Activated CD8-positive, alpha-beta memory T cell treated with anti-CD3 and anti-CD28 coated beads for 4 hours (primary cell): ENCODE measurements at regions not wholly inside any gene's neighbourhood (a gene's known extent, or its start where the extent isn't known, plus 50 kb on each side); places are given as distances from the start of the nearest gene placed in this dataset.
"Not testable (repeated sequence)": the region's sequence is repeated elsewhere in the genome, so short reads cannot be mapped to it uniquely, and the experiment has no call there.

Experiments
- DNase-seq, 2 donors: peaks; one replicate each; pipeline ENCODE4 v3.0.0-alpha.2; 2020; ENCODE audit warnings: low read depth in 2 of 2

DNA sequence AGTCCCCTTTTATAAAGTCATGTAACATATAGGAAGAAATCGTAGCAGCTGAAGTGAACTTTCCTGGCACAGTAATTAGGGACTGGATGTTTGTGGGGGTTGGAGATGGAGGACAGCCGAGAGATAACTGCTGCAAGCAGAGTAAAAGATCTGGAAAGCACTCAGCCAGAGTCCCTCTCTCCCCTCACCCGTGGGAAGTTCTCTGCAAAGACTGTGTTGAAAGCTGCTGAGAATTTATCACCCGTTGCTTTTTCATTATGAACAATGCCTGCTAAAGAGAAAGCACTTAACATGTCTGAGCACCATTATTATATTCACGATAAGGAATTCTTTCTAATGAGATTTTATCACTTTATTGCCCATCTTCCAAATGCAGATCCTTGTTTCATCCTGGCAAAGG is 248.8 kb downstream of the SHOX2 start:
- no peak for DNase-seq

DNA sequence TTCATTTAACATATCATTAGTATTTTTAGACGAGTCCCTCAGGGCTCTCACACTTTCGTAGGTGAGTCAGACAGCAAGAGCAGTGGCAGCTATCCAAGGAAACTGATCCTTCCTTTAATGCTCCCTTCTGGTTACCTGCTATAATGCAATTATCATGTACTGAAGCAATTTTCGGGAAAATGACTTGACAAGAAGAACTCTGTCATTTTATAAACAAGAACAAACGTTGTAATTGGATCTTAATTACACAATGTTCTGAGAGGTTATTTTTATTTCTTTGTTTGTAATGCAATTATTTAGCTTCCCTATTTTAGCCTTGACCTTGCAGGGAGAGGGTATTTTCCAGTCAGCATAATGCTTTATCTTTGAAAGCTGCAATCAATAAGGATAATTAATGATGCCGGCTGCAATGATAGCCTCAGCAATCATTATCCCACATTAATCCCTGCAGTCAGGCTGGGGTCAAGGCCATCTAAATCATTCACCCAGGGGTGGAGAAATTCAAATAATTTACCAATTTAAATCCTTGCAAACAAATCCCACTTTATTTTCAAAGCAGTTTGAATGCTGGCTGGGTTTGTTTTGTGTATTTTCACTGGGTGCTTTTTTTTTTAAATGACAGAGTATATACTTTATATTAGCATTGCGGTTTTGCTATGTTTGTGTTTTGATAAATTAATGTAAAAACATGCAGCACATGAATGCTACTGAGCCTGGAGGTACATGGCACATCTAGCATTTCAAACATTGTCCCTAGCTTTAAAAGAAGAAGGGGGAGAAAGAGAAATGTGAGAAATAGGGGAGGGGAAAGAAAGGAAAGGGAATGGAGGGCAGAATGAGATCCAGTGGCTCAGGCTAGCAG is 249.9 kb downstream of the SHOX2 start:
- no peak for DNase-seq

GRCh38 chr3:157845839-157846238 is 260.4 kb downstream of the SHOX2 start:
- DNase-seq, result not testable (repeated sequence)

GRCh38 chr3:157844800-157845565 is 261.2 kb downstream of the SHOX2 start:
- DNase-seq, result no peak

- no peak for DNase-seq
These were observed 262.0 kb downstream of the SHOX2 start for GRCh38 chr3:157844216-157844615.

DNA sequence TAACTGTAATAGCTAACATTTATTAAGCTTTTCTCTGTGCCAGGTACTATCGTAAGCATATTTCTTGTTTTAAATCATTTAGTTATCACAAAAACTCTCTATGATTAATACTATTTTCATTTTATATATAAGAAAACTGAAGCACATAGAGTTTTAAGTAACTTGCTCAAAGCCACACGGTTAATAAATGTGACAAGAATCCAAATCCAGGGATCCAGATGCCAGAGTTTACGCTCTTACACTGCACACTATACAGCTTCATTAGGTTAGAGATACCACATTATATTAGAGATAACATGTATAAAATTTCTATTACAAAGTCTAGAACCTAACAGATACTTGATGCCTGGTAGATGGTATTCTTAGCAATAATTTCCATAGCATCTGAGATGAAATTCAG is 265.2 kb downstream of the SHOX2 start:
- no peak for DNase-seq

- no peak for DNase-seq
These were observed 265.7 kb downstream of the SHOX2 start for GRCh38 chr3:157840564-157840963.

GRCh38 chr3:157838457-157838856 is 267.8 kb downstream of the SHOX2 start:
- DNase-seq, result no peak

DNA sequence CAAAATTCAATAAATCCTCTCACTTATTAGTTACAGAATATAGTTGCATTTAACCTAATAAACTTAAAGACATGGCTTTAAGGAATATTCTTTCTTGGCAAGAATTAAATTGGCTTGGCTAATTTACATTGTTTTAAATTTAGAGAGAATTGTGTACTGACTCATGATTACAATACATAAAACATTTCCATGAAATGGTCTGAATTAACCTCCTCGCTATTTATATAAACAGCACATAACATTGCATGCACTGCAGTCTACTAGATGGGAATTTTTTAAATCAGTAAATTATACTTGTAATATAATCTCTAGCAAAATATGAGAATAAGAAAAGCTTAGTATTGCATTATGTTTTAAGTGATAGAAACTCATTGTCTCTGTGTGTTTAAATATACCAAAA is 268.9 kb downstream of the SHOX2 start:
- no peak for DNase-seq

GRCh38 chr3:157836022-157836421 is 270.2 kb downstream of the SHOX2 start:
- no peak for DNase-seq

- DNase-seq, result no peak
These were observed 273.6 kb downstream of the SHOX2 start for GRCh38 chr3:157832588-157832987.

GRCh38 chr3:157830556-157831236 is 275.5 kb downstream of the SHOX2 start:
- DNase-seq, result no peak

DNA sequence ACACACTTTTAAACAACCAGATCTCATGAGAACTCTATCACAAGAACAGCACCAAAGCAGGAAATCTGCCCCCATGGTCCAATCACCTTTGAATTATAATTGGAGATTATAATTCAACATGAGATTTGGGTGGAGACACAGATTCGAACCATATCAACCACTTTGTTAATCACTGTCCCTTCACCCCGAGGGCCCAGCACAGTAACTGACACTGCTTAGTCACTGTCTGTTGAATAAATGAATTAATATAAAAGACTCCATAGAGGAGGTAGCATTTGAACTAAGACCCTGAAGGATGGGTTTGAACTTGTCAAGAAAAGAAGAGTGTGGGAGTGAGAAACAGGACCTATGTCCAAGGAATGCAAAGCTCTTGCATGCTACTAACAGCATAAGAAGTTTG is 276.4 kb downstream of the SHOX2 start:
- DNase-seq, result no peak

- no peak for DNase-seq
These were observed 281.9 kb downstream of the SHOX2 start for GRCh38 chr3:157824281-157824680.

GRCh38 chr3:157823050-157823449 is 283.2 kb downstream of the SHOX2 start:
- no peak for DNase-seq

- no peak for DNase-seq
These were observed 286.1 kb downstream of the SHOX2 start for GRCh38 chr3:157820157-157820517.

DNA sequence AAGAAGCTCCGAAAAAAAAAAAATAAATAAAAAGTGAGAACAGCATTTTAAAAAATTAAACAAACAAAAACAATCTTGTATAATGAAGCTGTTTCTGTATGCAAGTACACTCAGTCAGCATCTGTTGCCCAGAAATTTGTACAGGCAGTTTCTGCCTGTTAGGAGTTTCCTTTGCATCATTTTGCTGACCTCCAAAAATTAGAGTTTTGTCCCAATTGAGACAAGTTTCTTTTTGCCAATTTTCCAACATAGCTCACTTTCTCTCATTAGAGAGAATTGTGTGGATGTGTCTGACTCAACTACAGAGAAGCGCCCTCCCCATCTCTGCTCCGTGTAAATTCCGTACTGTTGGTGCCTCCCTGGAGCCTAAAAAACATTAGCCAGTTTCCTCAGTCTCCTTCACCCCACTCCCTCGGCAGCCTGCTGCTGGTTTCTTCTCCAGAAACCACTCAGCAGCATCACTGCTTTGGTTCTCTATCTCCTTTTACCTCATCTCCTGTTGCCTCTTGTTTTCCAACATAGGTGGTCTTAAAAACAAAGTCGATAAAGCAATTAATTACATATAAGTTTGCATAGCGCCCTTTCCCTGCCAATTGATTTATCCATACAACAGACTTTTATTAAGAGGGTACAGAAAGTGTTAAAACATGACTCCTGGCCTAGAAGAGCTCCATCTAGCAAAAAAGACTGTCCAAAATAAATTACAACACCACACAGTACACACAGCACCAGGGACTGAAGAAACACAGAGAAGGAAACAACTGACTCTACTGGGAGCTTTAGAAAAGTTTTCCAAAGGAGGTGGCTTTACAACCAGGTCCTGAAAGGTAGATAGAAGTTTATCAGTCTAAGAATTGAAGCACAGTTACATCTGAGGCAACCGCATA is 286.7 kb downstream of the SHOX2 start:
- DNase-seq, result no peak

DNA sequence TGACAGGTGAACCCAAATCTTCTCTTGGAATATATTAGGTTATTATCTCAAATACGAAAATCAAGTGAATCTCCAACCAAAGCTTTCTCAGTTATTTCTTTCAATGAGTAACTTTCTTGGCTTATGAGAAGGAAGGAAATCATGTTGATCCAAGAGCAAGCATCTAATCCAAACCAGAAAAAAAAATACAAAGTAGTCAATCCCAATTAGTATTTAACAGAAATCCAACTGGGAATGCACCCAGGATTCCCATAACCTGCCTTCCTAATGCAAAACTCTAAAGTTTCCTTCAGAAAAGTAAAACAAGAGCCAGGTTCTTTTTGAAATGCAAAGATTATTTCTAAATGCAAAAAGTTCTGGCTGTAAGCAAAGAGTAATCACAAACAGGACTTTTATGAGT is 289.3 kb downstream of the SHOX2 start:
- no peak for DNase-seq

DNA sequence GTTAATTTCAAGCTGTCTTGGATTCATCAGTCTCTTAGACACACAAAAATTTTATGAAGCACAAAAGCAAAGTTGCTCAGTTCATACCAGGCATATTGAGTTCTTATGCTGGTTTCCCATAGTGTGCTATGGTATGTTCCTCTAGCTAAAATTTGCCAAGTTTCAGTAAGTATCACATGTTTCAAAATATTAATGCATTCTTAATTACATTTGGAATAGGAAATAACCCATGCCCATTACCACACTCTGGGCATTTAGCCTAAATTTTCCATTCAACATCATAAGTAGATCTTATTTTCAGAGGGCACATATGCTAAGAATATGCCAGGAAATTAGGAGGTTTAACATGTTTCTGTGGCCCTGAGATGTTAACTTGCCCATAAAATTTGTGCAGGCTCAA is 289.9 kb downstream of the SHOX2 start:
- DNase-seq, result no peak

GRCh38 chr3:157815739-157816138 is 290.5 kb downstream of the SHOX2 start:
- no peak for DNase-seq

DNA sequence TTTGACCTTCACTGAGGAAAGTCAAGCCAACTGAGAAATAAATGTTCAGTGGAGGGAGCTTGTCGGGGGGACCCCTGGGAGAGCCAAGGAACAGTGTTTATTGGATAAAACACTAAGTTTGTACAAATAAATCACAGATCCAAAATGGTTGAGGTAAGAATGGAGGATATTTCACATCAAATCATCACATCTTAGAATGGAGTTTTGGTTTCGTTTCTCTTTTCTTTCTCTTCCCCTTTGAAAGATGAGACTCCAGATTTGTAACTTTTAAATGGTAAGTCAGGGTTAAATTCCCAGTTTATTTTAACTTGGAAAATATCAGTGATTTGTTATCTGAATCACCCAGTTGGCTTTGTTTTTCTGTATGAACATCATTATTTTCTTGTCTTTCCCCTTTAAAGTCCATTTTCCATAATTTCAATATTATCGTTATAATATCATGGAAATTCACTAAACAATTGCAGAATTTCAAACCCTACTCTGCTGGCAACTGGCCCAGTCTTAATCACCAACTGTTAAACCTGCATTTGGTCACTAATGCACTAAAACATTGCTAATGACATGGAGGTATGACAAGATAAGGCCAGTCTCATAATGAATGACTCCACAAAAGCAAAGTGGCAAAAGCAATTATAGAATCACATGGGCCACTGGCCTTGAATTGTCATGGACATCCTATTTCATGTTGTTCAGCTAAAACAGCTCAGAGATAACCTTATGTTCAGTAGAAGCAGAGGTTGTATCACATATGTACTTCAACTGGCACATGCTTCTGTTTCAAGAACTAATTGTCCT is 295.1 kb downstream of the SHOX2 start:
- no peak for DNase-seq
